ACC112 (cell line): ENCODE measurements at regions not wholly inside any gene's neighbourhood (a gene's known extent, or its start where the extent isn't known, plus 50 kb on each side); places are given as distances from the start of the nearest gene placed in this dataset.
"Not testable (repeated sequence)": the region's sequence is repeated elsewhere in the genome, so short reads cannot be mapped to it uniquely, and the experiment has no call there.

Source experiments
- H2AFZ ChIP-seq: fragments of 200-600 bp; sonication (generic); one replicate; pipeline ENCODE4 v1.6.0; 2017; ENCODE audit warnings: antibody characterized with exemption, low read length; ENCODE audit not compliant: unreplicated experiment
- H3K27ac ChIP-seq: fragments of 200-600 bp; sonication (generic); 2 replicates; pipeline ENCODE4 v1.5.1; 2014; ENCODE audit warnings: low read depth, mild to moderate bottlenecking, antibody characterized with exemption, low read length, moderate library complexity
- H3K27me3 ChIP-seq: fragments of 200-600 bp; sonication (generic); 2 replicates; pipeline ENCODE4 v1.6.1; 2014; ENCODE audit warnings: mild to moderate bottlenecking, antibody characterized with exemption, low read length, moderate library complexity, mixed read lengths; ENCODE audit not compliant: insufficient read depth
- H3K36me3 ChIP-seq: fragments of 200-600 bp; sonication (generic); 2 replicates; pipeline ENCODE4 v1.6.1; 2016; ENCODE audit warnings: mild to moderate bottlenecking, antibody characterized with exemption, low read length, moderate library complexity, mixed read lengths; ENCODE audit not compliant: insufficient read depth
- H3K4me1 ChIP-seq: fragments of 200-600 bp; sonication (generic); one replicate; pipeline ENCODE4 v1.6.1; 2016; ENCODE audit warnings: low read length, mixed read lengths; ENCODE audit not compliant: insufficient read depth, unreplicated experiment, control insufficient read depth
- H3K4me3 ChIP-seq: fragments of 200-600 bp; sonication (generic); 2 replicates; pipeline ENCODE4 v1.5.1; 2014; ENCODE audit warnings: mild to moderate bottlenecking, low read depth, low read length
- H3K79me2 ChIP-seq: fragments of 200-600 bp; sonication (generic); one replicate; pipeline ENCODE4 v1.6.0; 2016; ENCODE audit warnings: low read length; ENCODE audit not compliant: control insufficient read depth, unreplicated experiment, insufficient read depth

- H3K79me2 ChIP-seq, result no peaks in the 10 kb centered on the region
- H3K4me1 ChIP-seq, result peaks cover 9% of the 10 kb centered on the region
- H2AFZ ChIP-seq, result no peak overlapping the region
- no peaks in the 10 kb centered on the region for H3K36me3 ChIP-seq
- no peaks in the 10 kb centered on the region for H3K27me3 ChIP-seq
- H3K4me3 ChIP-seq, result no peak overlapping the region
- no peak overlapping the region for H3K27ac ChIP-seq
These were observed 67.8 kb upstream of the CSNK1A1L start for GRCh38 chr13:37173214-37173613.

DNA sequence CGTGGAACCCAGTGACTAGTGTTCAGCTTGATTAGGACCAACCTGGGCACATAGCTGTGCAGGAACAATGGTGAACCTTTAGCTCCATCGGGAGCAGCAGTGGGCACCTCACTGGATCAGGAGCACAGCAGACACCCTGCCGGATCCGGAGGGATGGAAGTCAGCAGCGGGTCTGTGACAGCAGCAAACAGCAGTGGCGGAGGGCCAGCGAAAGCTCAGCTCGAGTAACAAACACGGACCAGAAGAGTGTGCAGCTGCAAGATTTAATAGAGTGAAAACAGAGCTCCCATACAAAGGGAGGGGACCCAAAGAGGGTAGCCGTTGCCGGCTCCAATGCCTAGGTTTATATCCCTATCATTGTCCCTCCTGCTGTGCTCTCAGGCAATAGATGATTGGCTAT, 66.8 kb upstream of the CSNK1A1L start:
- H3K79me2 ChIP-seq, H3K27ac ChIP-seq, H3K27me3 ChIP-seq, H3K4me3 ChIP-seq, H2AFZ ChIP-seq, H3K4me1 ChIP-seq, H3K36me3 ChIP-seq: not testable (repeated sequence)

DNA sequence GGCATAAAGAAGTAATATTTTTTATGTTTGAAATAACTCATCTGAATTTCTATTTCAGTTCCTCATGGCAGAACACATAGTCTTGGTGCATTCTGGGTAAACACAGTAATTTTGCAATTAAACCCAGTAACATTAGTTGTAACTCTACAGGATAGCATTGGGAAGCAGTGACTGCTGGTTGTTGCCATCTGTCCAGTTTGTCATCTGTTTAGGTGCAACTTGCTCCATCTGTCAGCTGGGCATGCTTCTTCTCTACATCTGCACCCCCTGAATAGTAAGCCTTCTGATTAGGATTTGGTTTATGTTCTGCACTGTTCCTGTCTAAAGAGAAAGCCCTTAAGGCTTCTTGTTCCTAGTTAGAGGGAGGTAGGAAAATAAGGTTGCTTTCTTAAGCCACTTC, 63.5 kb upstream of the CSNK1A1L start:
- Histone ChIP-seq H2AFZ (no peak overlapping the region), H3K27ac (no peak overlapping the region), H3K27me3 (no peaks in the 10 kb centered on the region), H3K36me3 (no peaks in the 10 kb centered on the region), H3K4me1 (no peaks in the 10 kb centered on the region), H3K79me2 (no peaks in the 10 kb centered on the region), H3K4me3 (no peak overlapping the region)

GRCh38 chr13:37168151-37168550, 62.7 kb upstream of the CSNK1A1L start:
- Histone ChIP-seq H2AFZ (no peak overlapping the region), H3K27me3 (no peaks in the 10 kb centered on the region), H3K36me3 (no peaks in the 10 kb centered on the region), H3K4me1 (no peaks in the 10 kb centered on the region), H3K27ac (no peak overlapping the region), H3K79me2 (no peaks in the 10 kb centered on the region), H3K4me3 (no peak overlapping the region)

GRCh38 chr13:37164635-37165034, 59.2 kb upstream of the CSNK1A1L start:
- Histone ChIP-seq H3K4me3 (no peak overlapping the region), H3K36me3 (no peaks in the 10 kb centered on the region), H3K27ac (no peak overlapping the region), H3K79me2 (no peaks in the 10 kb centered on the region), H2AFZ (no peak overlapping the region), H3K4me1 (no peaks in the 10 kb centered on the region), H3K27me3 (no peaks in the 10 kb centered on the region)

- H3K27me3 ChIP-seq, result no peaks in the 10 kb centered on the region
- H3K4me1 ChIP-seq, result no peaks in the 10 kb centered on the region
- no peaks in the 10 kb centered on the region for H3K79me2 ChIP-seq
- H2AFZ ChIP-seq, result no peak overlapping the region
- no peak overlapping the region for H3K4me3 ChIP-seq
- H3K27ac ChIP-seq, result no peak overlapping the region
- no peaks in the 10 kb centered on the region for H3K36me3 ChIP-seq
These were observed 58.3 kb upstream of the CSNK1A1L start for GRCh38 chr13:37163641-37164265.

DNA sequence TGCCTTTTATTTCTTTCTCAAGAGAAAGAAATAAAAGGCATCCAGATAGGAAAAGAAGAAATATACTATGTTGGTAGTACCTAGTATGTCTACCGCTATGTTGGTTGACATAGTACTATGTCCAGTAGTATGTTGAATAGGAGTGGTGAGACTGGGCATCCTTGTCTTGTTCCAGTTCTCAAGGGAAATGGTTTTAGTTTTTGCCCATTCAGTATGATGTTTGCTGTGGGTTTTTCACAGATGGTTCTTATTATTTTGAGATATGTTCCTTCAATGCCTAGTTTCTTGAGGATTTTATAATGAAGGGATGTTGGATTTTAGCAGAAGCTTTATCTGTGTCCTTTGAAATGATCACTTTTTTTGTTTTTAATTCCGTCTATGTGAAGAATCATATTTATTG, 53.0 kb upstream of the CSNK1A1L start:
- Histone ChIP-seq H3K79me2 (no peaks in the 10 kb centered on the region), H3K27me3 (no peaks in the 10 kb centered on the region), H3K36me3 (no peaks in the 10 kb centered on the region), H3K27ac (no peak overlapping the region), H3K4me1 (no peaks in the 10 kb centered on the region), H2AFZ (no peak overlapping the region), H3K4me3 (no peak overlapping the region)

DNA sequence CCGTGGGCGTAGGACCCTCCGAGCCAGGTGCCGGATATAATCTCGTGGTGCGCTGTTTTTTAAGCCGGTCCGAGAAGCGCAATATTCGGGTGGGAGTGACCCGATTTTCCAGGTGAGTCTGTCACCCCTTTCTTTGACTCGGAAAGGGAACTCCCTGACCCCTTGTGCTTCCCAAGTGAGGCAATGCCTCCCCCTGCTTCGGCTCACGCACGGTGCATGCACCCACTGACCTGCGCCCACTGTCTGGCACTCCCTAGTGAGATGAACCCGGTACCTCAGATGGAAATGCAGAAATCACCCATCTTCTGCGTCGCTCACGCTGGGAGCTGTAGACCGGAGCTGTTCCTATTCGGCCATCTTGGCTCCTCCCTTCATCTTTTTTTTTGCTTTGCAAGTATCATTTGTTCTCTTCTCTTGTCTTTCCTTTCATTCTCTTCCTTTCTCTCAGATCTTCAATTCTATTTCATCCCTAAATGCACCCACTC, 50.2 kb upstream of the CSNK1A1L start:
- H3K79me2 ChIP-seq, H3K27me3 ChIP-seq, H3K4me1 ChIP-seq, H3K4me3 ChIP-seq, H3K27ac ChIP-seq, H2AFZ ChIP-seq, H3K36me3 ChIP-seq: not testable (repeated sequence)
